ENCODE measurements at regions not wholly inside any gene's neighbourhood (a gene's known extent, or its start where the extent isn't known, plus 50 kb on each side); places are given as distances from the start of the nearest gene placed in this dataset.

GRCh38 chr12:43117226-43117930 is 434.6 kb downstream of the ADAMTS20 start:
- no peaks in the 10 kb centered on the region for H3K4me1 ChIP-seq
- no peaks in the 10 kb centered on the region for H3K27me3 ChIP-seq
- H3K9me3 ChIP-seq: no peaks in the 10 kb centered on the region
- TF ChIP-seq CTCF (IDR thresholded peaks at IDR 0.05; ENCODE audit: low read depth, low read length): no peak
- no peak overlapping the region for H3K4me3 ChIP-seq (ENCODE audit: low read depth, low read length)
- no peak for DNase-seq
- H3K36me3 ChIP-seq: no peaks in the 10 kb centered on the region

- no peaks in the 10 kb centered on the region for H3K27me3 ChIP-seq
- no peak for TF ChIP-seq CTCF (IDR thresholded peaks at IDR 0.05; ENCODE audit: low read depth, low read length)
- no peaks in the 10 kb centered on the region for H3K9me3 ChIP-seq
Observed at GRCh38 chr12:43115441-43116160, 436.4 kb downstream of the ADAMTS20 start.

GRCh38 chr12:43114316-43114715 is 437.7 kb downstream of the ADAMTS20 start:
- Histone ChIP-seq H3K4me1 (peaks cover 15% of the 10 kb centered on the region), H3K27me3 (no peaks in the 10 kb centered on the region), H3K36me3 (no peaks in the 10 kb centered on the region), H3K4me3 (ENCODE audit: low read depth, low read length) (no peak overlapping the region), H3K9me3 (no peaks in the 10 kb centered on the region)
- no peak for DNase-seq
- TF ChIP-seq CTCF (IDR thresholded peaks at IDR 0.05; ENCODE audit: low read depth, low read length): no peak

More at GRCh38 chr12:43115441-43116160, 436.4 kb downstream of the ADAMTS20 start:
- H3K4me3 ChIP-seq (ENCODE audit: low read depth, low read length): no peak overlapping the region
- no peaks in the 10 kb centered on the region for H3K36me3 ChIP-seq
- peaks cover 8% of the 10 kb centered on the region for H3K4me1 ChIP-seq
- no peak for DNase-seq

- DNase-seq: no peak
- Histone ChIP-seq H3K4me3 (ENCODE audit: low read depth, low read length) (no peak overlapping the region), H3K36me3 (no peaks in the 10 kb centered on the region), H3K9me3 (no peaks in the 10 kb centered on the region), H3K4me1 (peaks cover 15% of the 10 kb centered on the region), H3K27me3 (no peaks in the 10 kb centered on the region)
- no peak for TF ChIP-seq CTCF (IDR thresholded peaks at IDR 0.05; ENCODE audit: low read depth, low read length)
Observed at GRCh38 chr12:43113616-43114015, 438.4 kb downstream of the ADAMTS20 start.

- Histone ChIP-seq H3K4me3 (ENCODE audit: low read depth, low read length) (no peak overlapping the region), H3K27me3 (no peaks in the 10 kb centered on the region), H3K4me1 (peaks cover 15% of the 10 kb centered on the region), H3K36me3 (no peaks in the 10 kb centered on the region), H3K9me3 (no peaks in the 10 kb centered on the region)
- peak; percentile 34 for DNase-seq
- TF ChIP-seq CTCF (IDR thresholded peaks at IDR 0.05; ENCODE audit: low read depth, low read length): peak; percentile 53
Observed at GRCh38 chr12:43113135-43113534, 438.9 kb downstream of the ADAMTS20 start.

Data from BE2C (cell line).